DMS 273 (cell line): ENCODE measurements at regions not wholly inside any gene's neighbourhood (a gene's known extent, or its start where the extent isn't known, plus 50 kb on each side); places are given as distances from the start of the nearest gene placed in this dataset.
"Not testable (repeated sequence)": the region's sequence is repeated elsewhere in the genome, so short reads cannot be mapped to it uniquely, and the experiment has no call there.

Experiments used
- DNase-seq: peaks from one replicate; lab custom pipeline; 2025; ENCODE audit not compliant: unreplicated experiment; lab: John Stamatoyannopoulos, UW

- no peak for DNase-seq
These were observed 430.2 kb upstream of the VSTM2A start for GRCh38 chr7:54111814-54112511.

GRCh38 chr7:54112567-54112966 is 429.6 kb upstream of the VSTM2A start:
- no peak for DNase-seq

- no peak for DNase-seq
These were observed 427.0 kb upstream of the VSTM2A start for GRCh38 chr7:54115028-54115763.

- no peak for DNase-seq
These were observed 425.2 kb upstream of the VSTM2A start for GRCh38 chr7:54116956-54117355.

GRCh38 chr7:54129035-54129434 is 413.1 kb upstream of the VSTM2A start:
- no peak for DNase-seq

GRCh38 chr7:54141576-54141975 is 400.6 kb upstream of the VSTM2A start:
- no peak for DNase-seq

- no peak for DNase-seq
These were observed 396.5 kb upstream of the VSTM2A start for GRCh38 chr7:54145716-54146115.

GRCh38 chr7:54153462-54153861 is 388.7 kb upstream of the VSTM2A start:
- no peak for DNase-seq

GRCh38 chr7:54159088-54159487 is 383.1 kb upstream of the VSTM2A start:
- DNase-seq, result no peak

- DNase-seq, result no peak
These were observed 380.6 kb upstream of the VSTM2A start for GRCh38 chr7:54161621-54162020.

GRCh38 chr7:54166419-54166818 is 375.8 kb upstream of the VSTM2A start:
- DNase-seq, result no peak

GRCh38 chr7:54179321-54180029 is 362.7 kb upstream of the VSTM2A start:
- no peak for DNase-seq

- no peak for DNase-seq
These were observed 361.4 kb upstream of the VSTM2A start for GRCh38 chr7:54180796-54181195.

GRCh38 chr7:54183055-54183454 is 359.1 kb upstream of the VSTM2A start:
- DNase-seq, result no peak

GRCh38 chr7:54186336-54186735 is 355.8 kb upstream of the VSTM2A start:
- no peak for DNase-seq

GRCh38 chr7:54187886-54188685 is 354.1 kb upstream of the VSTM2A start:
- DNase-seq, result no peak

- DNase-seq, result no peak
These were observed 353.3 kb upstream of the VSTM2A start for GRCh38 chr7:54188843-54189242.

- no peak for DNase-seq
These were observed 352.8 kb upstream of the VSTM2A start for GRCh38 chr7:54189330-54189729.

- no peak for DNase-seq
These were observed 340.7 kb upstream of the VSTM2A start for GRCh38 chr7:54201501-54201900.

GRCh38 chr7:54215424-54215823 is 326.8 kb upstream of the VSTM2A start:
- DNase-seq, result no peak

GRCh38 chr7:54226030-54226429 is 316.1 kb upstream of the VSTM2A start:
- not testable (repeated sequence) for DNase-seq
